ENCODE measurements at regions not wholly inside any gene's neighbourhood (a gene's known extent, or its start where the extent isn't known, plus 50 kb on each side); places are given as distances from the start of the nearest gene placed in this dataset.

- TF ChIP-seq CTCF (conservative IDR thresholded peaks at IDR 0.05; ENCODE audit: low read depth in 2 of 2) (no peak), JUNB (IDR thresholded peaks at IDR 0.05; ENCODE audit: unreplicated experiment) (no peak), REST (IDR thresholded peaks at IDR 0.05; ENCODE audit: unreplicated experiment) (no peak)
These were observed 68.6 kb upstream of the KMT2C start for GRCh38 chr7:152504367-152504766.
